Psoas muscle (tissue), 7 donors: ENCODE measurements at regions not wholly inside any gene's neighbourhood (a gene's known extent, or its start where the extent isn't known, plus 50 kb on each side); places are given as distances from the start of the nearest gene placed in this dataset.

ENCODE experiments used
- ATAC-seq, 4 donors: fragments of 200-7000 bp; cut with Tn5 transposase; one replicate each; pipeline ENCODE4 v1.9.1; 2020; ENCODE audit warnings: moderate library complexity in 3 of 4, mild to moderate bottlenecking in 2 of 4
- DNase-seq, 2 donors: peaks; one replicate each; pipeline ENCODE4 v3.0.0-alpha.2; 2020
- H3K27ac ChIP-seq: fragments of 200-600 bp; one replicate; pipeline ENCODE4 v1.8.0; 2022
- H3K27me3 ChIP-seq, 3 donors: fragments of 200-600 bp in 1 of 3; one replicate each; pipeline versions ENCODE4 v1.6.1 to v1.8.0; 2013 to 2022; ENCODE audit warnings: low read length in 2 of 3, mild to moderate bottlenecking in 2 of 3, moderate library complexity in 1 of 3; ENCODE audit not compliant: insufficient read depth in 3 of 3
- H3K36me3 ChIP-seq, 2 donors: fragments of 200-600 bp in 1 of 2; one replicate each; pipeline versions ENCODE4 v1.6.1 to v1.8.0; 2013 to 2022; ENCODE audit warnings: low read depth in 1 of 2, mild to moderate bottlenecking in 1 of 2, moderate library complexity in 1 of 2; ENCODE audit not compliant: insufficient read depth in 1 of 2
- H3K4me1 ChIP-seq: fragments of 200-600 bp; one replicate; pipeline ENCODE4 v1.8.0; 2022
- H3K4me3 ChIP-seq: fragments of 200-600 bp; one replicate; pipeline ENCODE4 v1.8.0; 2022; ENCODE audit warnings: mild to moderate bottlenecking
- H3K9me3 ChIP-seq: fragments of 200-600 bp; one replicate; pipeline ENCODE4 v1.8.0; 2022
- WGBS, 3 donors: extraction: QIAGEN DNeasy Blood & Tissue Kit; methylation state at CpG; one replicate each; pipeline versions ENCODE4 v1.1.6 to v1.1.7; 2013; 5-methylcytosine and 5-hydroxymethylcytosine counted together
- intact Hi-C, 2 donors: fragments of 100-400 bp; cut with DNase I; formaldehyde crosslinking; loops; one replicate each; pipeline versions ENCODE4 v1.11.0 to v1.14.2; 2022
- TF ChIP-seq, protein P1 (sequence below): fragments of 200-600 bp; IDR thresholded peaks from one replicate; pipeline ENCODE4 v1.8.0; 2022; ENCODE audit warnings: antibody characterized with exemption
- donor health status: healthy with polysubstance abuse.
- donor health status: DM: no; HTN: no; CAD: no; lungs with moderate emphysema.
- donor health status: Bipolar disorder and iron deficiency.
- donor health status: healthy.
- donor health status: DM: yes; HTN: yes; CAD: no.
- donor health status: DM: no; HTN: no; CAD: no.
- donor health status: DM: yes; HTN: yes; CAD: no.

DNA sequence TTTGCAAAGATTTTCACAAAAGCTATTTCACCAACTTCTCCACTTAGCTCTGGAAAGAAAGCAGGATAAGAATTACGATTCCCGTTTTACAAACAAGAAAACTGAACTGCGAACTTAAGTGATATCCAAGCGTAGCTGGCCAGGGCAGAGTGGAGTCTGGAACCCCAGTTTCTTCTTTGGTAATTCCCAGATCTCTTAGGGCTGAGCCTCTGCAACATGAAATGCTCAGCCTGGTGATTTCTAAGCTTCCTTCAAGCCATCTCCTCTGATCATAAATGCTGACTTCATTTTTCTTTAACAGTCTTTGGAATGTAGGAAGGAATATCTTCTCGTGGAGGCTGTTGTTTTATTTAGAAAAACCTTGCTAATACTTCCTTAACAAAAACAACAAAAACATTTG lies 620.0 kb downstream of the CCDC171 start:
- 66 to 79% (median 72%) methylated on average over 5 of the region's 5 CpGs for WGBS, 3 donors
- intact Hi-C loops, result no loop called here

DNA sequence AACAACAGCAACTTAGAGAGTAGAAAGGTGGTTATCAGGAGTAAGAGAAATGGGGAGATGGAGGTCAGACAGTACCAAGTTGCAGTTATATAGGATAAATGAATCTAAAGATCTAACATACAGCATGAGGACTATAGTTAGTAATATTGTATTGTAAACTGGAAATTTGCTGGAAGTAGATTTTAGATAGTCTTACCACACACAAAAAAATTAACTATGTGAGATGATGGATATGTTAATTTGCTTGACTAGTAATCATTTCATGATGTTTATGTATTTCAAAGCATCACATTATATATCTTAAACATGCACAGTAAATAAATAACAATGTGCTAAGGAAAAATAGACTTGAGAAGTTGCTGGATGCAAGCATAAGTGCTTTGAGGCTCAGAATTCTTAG lies 622.1 kb downstream of the CCDC171 start:
- Histone ChIP-seq H3K4me3 (no peak overlapping the region), H3K4me1 (no peaks in the 10 kb centered on the region), H3K36me3 (no peaks in the 10 kb centered on the region), H3K9me3 (no peaks in the 10 kb centered on the region), H3K27me3 (no peaks in the 10 kb centered on the region), H3K27ac (no peak overlapping the region)
- DNase-seq (no peak), ATAC-seq (no peak)
- intact Hi-C loops, result no loop called here
- TF ChIP-seq, protein P1, sequence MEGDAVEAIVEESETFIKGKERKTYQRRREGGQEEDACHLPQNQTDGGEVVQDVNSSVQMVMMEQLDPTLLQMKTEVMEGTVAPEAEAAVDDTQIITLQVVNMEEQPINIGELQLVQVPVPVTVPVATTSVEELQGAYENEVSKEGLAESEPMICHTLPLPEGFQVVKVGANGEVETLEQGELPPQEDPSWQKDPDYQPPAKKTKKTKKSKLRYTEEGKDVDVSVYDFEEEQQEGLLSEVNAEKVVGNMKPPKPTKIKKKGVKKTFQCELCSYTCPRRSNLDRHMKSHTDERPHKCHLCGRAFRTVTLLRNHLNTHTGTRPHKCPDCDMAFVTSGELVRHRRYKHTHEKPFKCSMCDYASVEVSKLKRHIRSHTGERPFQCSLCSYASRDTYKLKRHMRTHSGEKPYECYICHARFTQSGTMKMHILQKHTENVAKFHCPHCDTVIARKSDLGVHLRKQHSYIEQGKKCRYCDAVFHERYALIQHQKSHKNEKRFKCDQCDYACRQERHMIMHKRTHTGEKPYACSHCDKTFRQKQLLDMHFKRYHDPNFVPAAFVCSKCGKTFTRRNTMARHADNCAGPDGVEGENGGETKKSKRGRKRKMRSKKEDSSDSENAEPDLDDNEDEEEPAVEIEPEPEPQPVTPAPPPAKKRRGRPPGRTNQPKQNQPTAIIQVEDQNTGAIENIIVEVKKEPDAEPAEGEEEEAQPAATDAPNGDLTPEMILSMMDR, result no peak

More for the DNA sequence above, 620.0 kb downstream of the CCDC171 start:
- no peaks in the 10 kb centered on the region for H3K36me3 ChIP-seq
- H3K4me1 ChIP-seq, result no peaks in the 10 kb centered on the region
- H3K4me3 ChIP-seq, result no peak overlapping the region
- TF ChIP-seq, protein P1, result no peak
- DNase-seq (no peak), ATAC-seq (no peak)
- no peaks in the 10 kb centered on the region for H3K27me3 ChIP-seq
- H3K9me3 ChIP-seq, result no peaks in the 10 kb centered on the region
- H3K27ac ChIP-seq, result no peak overlapping the region

DNA sequence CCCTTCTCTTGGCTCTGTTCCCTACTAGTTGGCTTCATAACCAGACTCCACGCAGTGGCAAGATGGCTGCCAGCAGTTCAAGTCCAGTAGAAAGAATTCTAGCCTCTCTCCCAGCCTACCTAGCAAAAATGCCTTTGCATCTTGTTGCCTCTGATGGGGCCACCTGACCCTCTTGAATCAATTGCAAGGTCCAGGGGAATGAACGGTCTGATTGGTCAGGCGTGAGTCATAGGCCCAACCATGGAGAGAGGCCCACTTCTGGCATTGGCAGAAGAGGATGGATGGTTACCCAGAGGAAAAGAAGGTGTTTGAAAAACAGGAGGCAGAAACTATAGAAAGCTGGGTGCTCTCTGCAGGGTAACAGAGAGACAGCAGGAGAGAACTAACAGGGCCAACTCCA lies 622.6 kb downstream of the CCDC171 start:
- TF ChIP-seq, protein P1, result no peak

DNA sequence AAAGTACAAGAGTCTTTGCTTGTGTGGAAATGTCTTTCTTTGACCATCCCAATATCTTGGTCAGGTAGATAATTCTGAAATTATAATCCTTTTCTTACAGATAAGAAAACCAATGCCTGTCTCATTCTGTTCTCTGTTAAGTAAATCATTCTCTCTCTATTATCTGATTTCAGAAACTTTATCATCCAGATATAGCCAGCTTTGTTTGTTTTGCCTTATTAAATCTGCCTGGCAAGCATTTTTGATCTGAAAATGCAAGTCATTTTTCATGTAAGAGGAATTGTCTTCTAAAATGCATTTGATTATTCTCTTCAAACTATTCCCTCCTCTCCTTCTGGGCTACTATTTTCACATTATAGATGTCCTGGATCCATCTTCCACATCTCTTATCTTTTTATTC lies 625.5 kb downstream of the CCDC171 start:
- intact Hi-C loops, result no loop called here
- no peak for ATAC-seq
- TF ChIP-seq, protein P1, result no peak
- Histone ChIP-seq H3K27ac (no peak overlapping the region), H3K4me1 (no peaks in the 10 kb centered on the region), H3K9me3 (no peaks in the 10 kb centered on the region), H3K27me3 (no peaks in the 10 kb centered on the region), H3K36me3 (no peaks in the 10 kb centered on the region), H3K4me3 (no peak overlapping the region)
- no peak for DNase-seq

More for the DNA sequence above, 622.6 kb downstream of the CCDC171 start:
- no peak overlapping the region for H3K4me3 ChIP-seq
- H3K27me3 ChIP-seq, result no peaks in the 10 kb centered on the region
- DNase-seq, result no peak
- H3K4me1 ChIP-seq, result no peaks in the 10 kb centered on the region
- intact Hi-C loops, result no loop called here
- no peaks in the 10 kb centered on the region for H3K9me3 ChIP-seq
- no peaks in the 10 kb centered on the region for H3K36me3 ChIP-seq
- no peak for ATAC-seq
- 82 to 90% (median 84%) methylated on average over 3 of the region's 3 CpGs for WGBS, 3 donors
- H3K27ac ChIP-seq, result no peak overlapping the region

DNA sequence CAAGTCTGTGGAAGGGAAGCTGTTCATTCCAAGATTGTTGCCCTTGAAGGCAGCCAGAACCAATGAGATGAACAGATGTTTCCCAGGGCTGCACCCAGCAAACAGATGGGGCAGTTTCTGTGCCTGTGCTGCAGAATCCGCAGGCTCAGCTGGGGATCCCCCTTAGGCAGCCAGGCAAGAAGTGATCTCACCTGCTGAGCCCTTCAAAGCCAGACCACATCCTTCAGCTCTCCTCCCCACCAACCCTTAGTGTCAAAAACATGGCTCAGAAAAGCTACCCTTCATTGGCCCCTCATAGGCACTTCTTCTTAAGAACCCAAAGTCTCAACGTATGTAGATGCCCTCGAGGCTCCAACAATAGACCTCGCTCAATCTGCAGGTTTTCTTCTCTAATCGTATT lies 626.7 kb downstream of the CCDC171 start:
- intact Hi-C loops, result no loop called here
- TF ChIP-seq, protein P1, result no peak
- Histone ChIP-seq H3K4me1 (no peaks in the 10 kb centered on the region), H3K36me3 (no peaks in the 10 kb centered on the region), H3K27ac (no peak overlapping the region), H3K4me3 (no peak overlapping the region), H3K9me3 (no peaks in the 10 kb centered on the region), H3K27me3 (no peaks in the 10 kb centered on the region)
- DNase-seq, result no peak
- ATAC-seq, result no peak
- WGBS, 3 donors, result 89 to 94% (median 89%) methylated on average over 5 of the region's 5 CpGs
